IMR-90 (cell line): ENCODE measurements at regions not wholly inside any gene's neighbourhood (a gene's known extent, or its start where the extent isn't known, plus 50 kb on each side); places are given as distances from the start of the nearest gene placed in this dataset.

ENCODE experiments used
- ATAC-seq: fragments of 200-7000 bp; cut with Tn5 transposase; 2 replicates; pipeline ENCODE4 v1.9.1; 2020; ENCODE audit warnings: low read depth, mild to moderate bottlenecking, moderate library complexity
- BruUV-seq: library from RNA; stranded (reverse); fragments of 400-500 nt; replicated peaks from 2 replicates; lab custom pipeline; 2021; lab: Mats Ljungman, UMichigan
- CTCF ChIA-PET: fragments of 300-600 bp; formaldehyde crosslinking; extraction: SDS; loops from one replicate; lab custom pipeline; 2021; ENCODE audit warnings: antibody characterized with exemption; lab: Yijun Ruan, JAX
- POLR2A ChIA-PET: fragments of 300-600 bp; sonication (Branson Sonifier 250); formaldehyde crosslinking; loops from one replicate; lab custom pipeline; 2022; ENCODE audit warnings: antibody characterized with exemption; ENCODE audit not compliant: unreplicated experiment; lab: Charles Lee
- DNase-seq: peaks from one replicate; pipeline ENCODE4 v3.0.0; 2013
- H2AFZ ChIP-seq: replicated peaks from 2 replicates; pipeline ENCODE3; 2013; ENCODE audit warnings: low read length, mild to moderate bottlenecking; ENCODE audit not compliant: poor library complexity
- H2AK5ac ChIP-seq: 2 replicates; pipeline ENCODE4 v1.6.1; 2013; ENCODE audit warnings: low read depth, low read length, inconsistent platforms
- H2AK9ac ChIP-seq: replicated peaks from 2 replicates; pipeline ENCODE3; 2013; ENCODE audit warnings: mild to moderate bottlenecking, low read depth, low read length, moderate library complexity; ENCODE audit not compliant: poor library complexity
- H2BK120ac ChIP-seq: 2 replicates; pipeline ENCODE4 v1.6.1; 2013; ENCODE audit warnings: low read depth, low read length, inconsistent platforms
- H2BK15ac ChIP-seq: 3 replicates; pipeline ENCODE4 v1.6.1; 2013; ENCODE audit warnings: low read depth, low read length, inconsistent platforms
- H2BK20ac ChIP-seq: 2 replicates; pipeline ENCODE4 v1.6.1; 2013; ENCODE audit warnings: low read depth, mild to moderate bottlenecking, inconsistent platforms, low read length, moderate library complexity
- H2BK5ac ChIP-seq: 2 replicates; pipeline ENCODE4 v1.6.1; 2013; ENCODE audit warnings: mild to moderate bottlenecking, low read depth, low read length, inconsistent platforms; ENCODE audit not compliant: poor library complexity, severe bottlenecking
- H3K14ac ChIP-seq: replicated peaks from 2 replicates; pipeline ENCODE4 v1.6.1; 2013; ENCODE audit warnings: low read depth, low read length, inconsistent platforms
- H3K18ac ChIP-seq: 2 replicates; pipeline ENCODE4 v1.6.1; 2013; ENCODE audit warnings: low read depth, low read length, control low read depth
- H3K23ac ChIP-seq: 2 replicates; pipeline ENCODE4 v1.6.1; 2013; ENCODE audit warnings: low read depth, low read length, inconsistent platforms
- H3K27ac ChIP-seq: 2 replicates; pipeline ENCODE4 v1.5.1; 2013; ENCODE audit warnings: mild to moderate bottlenecking, control low read depth, low read length; ENCODE audit not compliant: insufficient read depth
- H3K27me3 ChIP-seq: 2 replicates; pipeline ENCODE4 v1.6.1; 2013; ENCODE audit warnings: low read length; ENCODE audit not compliant: control insufficient read depth, insufficient read depth
- H3K36me3 ChIP-seq: 2 replicates; pipeline ENCODE4 v1.6.1; 2013; ENCODE audit warnings: low read length, mixed read lengths; ENCODE audit not compliant: control insufficient read depth, insufficient read depth
- H3K4ac ChIP-seq: 2 replicates; pipeline ENCODE4 v1.6.1; 2013; ENCODE audit warnings: low read depth, low read length, inconsistent platforms
- H3K4me1 ChIP-seq: 2 replicates; pipeline ENCODE4 v1.6.1; 2013; ENCODE audit warnings: low read length, mixed read lengths; ENCODE audit not compliant: control insufficient read depth, insufficient read depth
- H3K4me2 ChIP-seq: 2 replicates; pipeline ENCODE4 v1.6.1; 2013; ENCODE audit warnings: low read depth, mild to moderate bottlenecking, control low read depth, low read length, moderate library complexity
- H3K4me3 ChIP-seq: 2 replicates; pipeline ENCODE4 v1.5.1; 2013; ENCODE audit warnings: low read depth, mild to moderate bottlenecking, control low read depth, low read length, moderate library complexity; ENCODE audit not compliant: insufficient read depth
- H3K56ac ChIP-seq: 2 replicates; pipeline ENCODE4 v1.6.1; 2013; ENCODE audit warnings: low read length, inconsistent platforms; ENCODE audit not compliant: insufficient read depth; ENCODE audit errors: extremely low read depth
- H3K79me1 ChIP-seq, 2 experiments: 2 replicates each; pipeline ENCODE4 v1.6.1; 2013; ENCODE audit warnings: low read length in 2 of 2, inconsistent platforms in 1 of 2, low read depth in 1 of 2
- H3K9ac ChIP-seq: 2 replicates; pipeline ENCODE4 v1.6.1; 2013; ENCODE audit warnings: low read depth, low read length, control low read depth
- H3K9me1 ChIP-seq: 2 replicates; pipeline ENCODE4 v1.6.1; 2013; ENCODE audit warnings: low read length, inconsistent platforms; ENCODE audit not compliant: insufficient read depth
- H3K9me3 ChIP-seq: 2 replicates; pipeline ENCODE4 v1.6.1; 2013; ENCODE audit warnings: low read length; ENCODE audit not compliant: control insufficient read depth, insufficient read depth
- H4K20me1 ChIP-seq: 2 replicates; pipeline ENCODE4 v1.6.1; 2013; ENCODE audit warnings: low read length, inconsistent platforms; ENCODE audit not compliant: insufficient read depth
- H4K5ac ChIP-seq: 2 replicates; pipeline ENCODE4 v1.6.1; 2013; ENCODE audit warnings: mild to moderate bottlenecking, low read depth, low read length, control low read depth
- H4K8ac ChIP-seq, 2 experiments: 2 replicates each; pipeline ENCODE4 v1.6.1; 2013; ENCODE audit warnings: low read depth in 2 of 2, low read length in 2 of 2, control low read depth in 1 of 2, inconsistent platforms in 1 of 2
- H4K91ac ChIP-seq: 2 replicates; pipeline ENCODE4 v1.6.1; 2013; ENCODE audit warnings: low read depth, low read length, inconsistent platforms; ENCODE audit not compliant: insufficient read depth
- CEBPB ChIP-seq: IDR thresholded peaks from 2 replicates; pipeline ENCODE4 v1.6.1; 2012; ENCODE audit warnings: low read depth, low read length, improper control_type of control experiment
- FOS ChIP-seq: fragments of 150-350 bp; IDR thresholded peaks from 2 replicates; pipeline ENCODE4 v1.6.1; 2016; ENCODE audit warnings: low read depth, low read length
- MAFK ChIP-seq: IDR thresholded peaks from 2 replicates; pipeline ENCODE4 v1.6.1; 2012; ENCODE audit warnings: low read depth, low read length, improper control_type of control experiment
- MXI1 ChIP-seq: IDR thresholded peaks from 2 replicates; pipeline ENCODE4 v1.6.1; 2012; ENCODE audit warnings: low read depth, mild to moderate bottlenecking, low read length, moderate library complexity, borderline replicate concordance
- RCOR1 ChIP-seq: IDR thresholded peaks from 2 replicates; pipeline ENCODE4 v1.6.1; 2012; ENCODE audit warnings: mild to moderate bottlenecking, low read length, improper control_type of control experiment; ENCODE audit not compliant: insufficient replicate concordance
- USF2 ChIP-seq: fragments of 150-350 bp; IDR thresholded peaks from 2 replicates; pipeline ENCODE4 v1.6.1; 2017; ENCODE audit warnings: mild to moderate bottlenecking, antibody characterized with exemption, low read length, low read depth
- WGBS, 2 experiments: methylation state at CpG; one replicate each; pipeline versions ENCODE4 v1.1.5 to v1.1.7; 2013; ENCODE audit warnings: missing lambda C conversion rate in 2 of 2; ENCODE audit not compliant: insufficient read length in 1 of 2; ENCODE audit errors: extremely low coverage in 2 of 2; 5-methylcytosine and 5-hydroxymethylcytosine counted together
- dilution Hi-C: fragments of 300-500 bp; cut with HindIII; formaldehyde crosslinking; loops from one replicate; pipeline ENCODE4 v1.14.3; 2018; ENCODE audit warnings: low sequenced_read_pairs; ENCODE audit not compliant: unreplicated experiment
- in situ Hi-C: fragments of 300-500 bp; cut with MboI; formaldehyde crosslinking; loops from 3 replicates; pipeline ENCODE4 v1.14.3; 2019; ENCODE audit warnings: low sequenced_read_pairs, inconsistent platforms, mixed read lengths
- intact Hi-C: fragments of 100-400 bp; cut with micrococcal nuclease; formaldehyde crosslinking; loops from 2 replicates; pipeline ENCODE4 v1.10.0; 2022

GRCh38 chr15:39025321-39025720, 460.7 kb upstream of the RASGRP1 start:
- Histone ChIP-seq H2AK5ac (peak overlapping the region; percentile 52), H3K9me3 (no peaks in the 10 kb centered on the region), H3K36me3 (no peaks in the 10 kb centered on the region), H3K9me1 (peaks cover 3% of the 10 kb centered on the region; the same call in 1 of the 2 replicates), H3K18ac (peak overlapping the region; percentile 9; the same call in 1 of the 2 replicates), H2AFZ (peak overlapping the region; percentile 17), H3K14ac (peak overlapping the region; percentile 28; the same call in 1 of the 2 replicates), H3K27ac (no peak overlapping the region), H4K5ac (0 out of 2 replicates have a peak overlapping the region, but pooled peaks have one; percentile 6), H2BK120ac (no peak overlapping the region), H4K20me1 (no peaks in the 10 kb centered on the region), H3K79me1 (no peaks in the 10 kb centered on the region), H4K8ac (no peak overlapping the region), H2BK20ac (peak overlapping the region; percentile 8; the same call in 1 of the 2 replicates), H3K23ac (no peak overlapping the region; the same call in 1 of the 2 replicates), H3K4ac (no peak overlapping the region), H2AK9ac (no peak overlapping the region), H3K4me3 (no peak overlapping the region), H2BK5ac (no peak overlapping the region), H3K56ac (no peak overlapping the region), H3K9ac (no peak overlapping the region), H3K4me2 (no peak overlapping the region), H4K91ac (no peak overlapping the region), H2BK15ac (peak overlapping the region; percentile 56; the same call in 1 of the 3 replicates), H3K27me3 (no peaks in the 10 kb centered on the region), H3K4me1 (peaks cover 4% of the 10 kb centered on the region; the same call in 1 of the 2 replicates)
- TF ChIP-seq FOS (no peak), MAFK (no peak), USF2 (no peak), CEBPB (peak; percentile 47; the same call in 1 of the 2 replicates), RCOR1 (no peak), MXI1 (no peak)
- intact Hi-C loops (no loop called here), dilution Hi-C loops (no loop called here), in situ Hi-C loops (no loop called here)
- BruUV-seq = no TSS peak
- CTCF ChIA-PET = no interaction called here
- peak; percentile 25 for DNase-seq
- POLR2A ChIA-PET = no interaction called here
- WGBS, 2 experiments = 100% methylated on average over 2 of the region's 4 CpGs; no CpG with 5 or more reads in 1 of the 2 experiments
- ATAC-seq = no peak; the same call in 1 of the 2 replicates
